GM21529 (cell line): ENCODE measurements at regions not wholly inside any gene's neighbourhood (a gene's known extent, or its start where the extent isn't known, plus 50 kb on each side); places are given as distances from the start of the nearest gene placed in this dataset.
A peak's percentile ranks its signal among the peaks of the same experiment; 100 is the strongest.
"Not testable (repeated sequence)": the region's sequence is repeated elsewhere in the genome, so short reads cannot be mapped to it uniquely, and the experiment has no call there.

ENCODE experiments used
- ATAC-seq: cut with Tn5 transposase; IDR thresholded peaks from one replicate; pipeline ENCODE4 v1.9.1; 2021; ENCODE audit not compliant: unreplicated experiment

DNA sequence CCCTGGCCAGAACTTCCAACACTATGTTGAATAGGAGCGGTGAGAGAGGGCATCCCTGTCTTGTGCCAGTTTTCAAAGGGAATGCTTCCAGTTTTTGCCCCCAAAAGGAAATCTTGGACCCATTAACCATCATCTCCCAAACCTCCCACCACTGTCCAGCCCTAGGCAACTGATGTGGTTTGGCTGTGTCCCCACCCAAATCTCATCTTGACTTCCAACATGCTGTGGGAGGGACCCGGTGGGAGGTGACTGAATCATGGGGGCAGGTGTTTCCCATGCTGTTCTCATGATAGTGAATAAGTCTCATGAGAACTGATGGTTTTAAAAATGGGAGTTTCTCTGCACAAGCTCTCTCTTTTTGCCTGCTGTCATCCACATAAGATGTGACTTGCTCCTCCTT, 119.1 kb upstream of the RMDN2 start:
- not testable (repeated sequence) for ATAC-seq

GRCh38 chr2:37809525-37809924, 115.6 kb upstream of the RMDN2 start:
- no peak for ATAC-seq

DNA sequence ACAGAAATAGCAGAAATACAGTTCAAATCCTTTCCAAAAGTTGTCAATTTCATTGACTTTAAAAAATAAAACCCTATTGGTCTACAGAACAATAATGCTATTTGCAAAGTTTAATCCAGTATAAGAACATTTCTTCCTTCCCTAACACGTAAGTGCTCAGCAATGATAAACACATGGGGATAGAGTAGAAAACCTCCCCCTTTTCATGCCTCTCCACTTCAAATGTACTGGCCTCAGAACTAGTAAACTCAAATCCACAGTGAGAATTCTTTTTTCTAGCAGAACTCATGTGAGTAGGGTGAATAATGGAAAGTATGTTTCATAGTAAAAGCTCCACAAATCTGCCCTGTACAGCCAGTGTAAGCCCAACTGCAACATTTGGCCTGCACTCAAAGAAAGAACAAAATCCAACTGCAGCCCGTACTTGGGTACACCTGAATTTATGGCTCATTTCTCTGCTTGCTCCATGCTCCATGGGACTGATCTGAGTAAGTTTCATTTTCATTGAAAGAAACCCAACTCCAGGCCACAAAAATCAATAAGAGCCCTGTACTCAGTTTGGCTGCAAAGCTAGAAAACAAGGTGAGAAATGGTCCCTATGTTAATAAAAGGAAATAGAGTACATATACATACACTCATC, 115.0 kb upstream of the RMDN2 start:
- ATAC-seq, result no peak

DNA sequence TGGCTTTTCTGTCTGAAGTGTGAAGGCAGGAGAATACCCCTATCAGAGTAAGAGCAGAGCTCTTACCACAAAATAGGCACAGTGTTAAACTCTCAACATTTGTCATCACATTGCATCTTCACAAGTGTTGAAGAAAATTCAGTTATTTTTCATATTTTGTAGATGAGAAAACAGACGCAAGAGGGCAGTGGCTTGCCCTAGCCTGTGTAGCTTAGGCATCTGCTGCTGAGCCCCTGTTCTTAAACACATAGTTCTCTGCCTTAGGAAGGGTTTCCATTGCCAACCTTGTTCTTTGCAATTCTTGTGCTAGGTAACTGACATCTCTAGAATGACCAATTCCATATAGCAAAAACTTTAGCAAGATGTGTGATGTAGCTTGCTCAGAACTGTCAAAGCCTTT, 112.7 kb upstream of the RMDN2 start:
- ATAC-seq, result no peak

- no peak for ATAC-seq
These were observed 112.0 kb upstream of the RMDN2 start for GRCh38 chr2:37812941-37813730.

- no peak for ATAC-seq
These were observed 109.1 kb upstream of the RMDN2 start for GRCh38 chr2:37816036-37816435.

GRCh38 chr2:37816686-37817085, 108.4 kb upstream of the RMDN2 start:
- ATAC-seq, result no peak

DNA sequence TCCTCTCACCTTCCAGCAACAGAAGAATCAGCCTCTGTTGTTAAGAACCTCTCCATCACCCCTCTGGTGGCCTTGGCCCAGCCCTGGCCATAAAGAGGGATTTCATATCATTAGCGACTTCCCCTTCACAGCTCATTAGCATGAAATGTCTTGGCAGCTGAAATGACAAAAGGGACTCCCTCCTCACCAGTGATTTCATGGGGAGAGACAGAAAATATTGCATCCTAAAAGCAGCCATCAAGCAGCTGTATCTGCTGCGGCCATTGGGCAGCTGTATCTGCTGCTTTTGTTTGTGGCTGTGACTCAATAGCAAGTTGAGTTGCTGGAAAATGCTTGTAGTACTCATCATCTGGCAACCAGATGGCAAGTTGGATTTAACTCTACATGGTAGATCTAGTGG, 105.9 kb upstream of the RMDN2 start:
- no peak for ATAC-seq

GRCh38 chr2:37820471-37820986, 104.6 kb upstream of the RMDN2 start:
- ATAC-seq, result no peak

GRCh38 chr2:37825586-37825985, 99.5 kb upstream of the RMDN2 start:
- ATAC-seq, result no peak

DNA sequence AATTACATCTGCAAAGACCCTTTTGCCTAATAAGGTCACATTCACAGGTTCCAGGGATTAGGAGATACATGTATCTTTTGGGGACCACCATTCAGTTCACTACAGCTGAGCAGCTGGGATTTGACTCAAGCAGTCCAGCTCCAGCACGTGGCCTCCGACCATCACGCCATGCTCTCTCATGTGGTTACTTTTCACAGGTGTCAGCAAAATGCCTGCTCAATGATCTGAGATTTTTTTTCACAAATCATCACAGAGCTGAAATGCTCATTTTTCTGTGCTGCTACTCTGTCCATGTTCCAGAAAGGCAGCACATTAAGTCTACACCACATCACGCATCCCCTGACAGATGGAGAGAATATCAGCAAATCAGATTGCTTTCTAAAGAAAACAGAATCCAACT, 98.5 kb upstream of the RMDN2 start:
- ATAC-seq, result no peak

DNA sequence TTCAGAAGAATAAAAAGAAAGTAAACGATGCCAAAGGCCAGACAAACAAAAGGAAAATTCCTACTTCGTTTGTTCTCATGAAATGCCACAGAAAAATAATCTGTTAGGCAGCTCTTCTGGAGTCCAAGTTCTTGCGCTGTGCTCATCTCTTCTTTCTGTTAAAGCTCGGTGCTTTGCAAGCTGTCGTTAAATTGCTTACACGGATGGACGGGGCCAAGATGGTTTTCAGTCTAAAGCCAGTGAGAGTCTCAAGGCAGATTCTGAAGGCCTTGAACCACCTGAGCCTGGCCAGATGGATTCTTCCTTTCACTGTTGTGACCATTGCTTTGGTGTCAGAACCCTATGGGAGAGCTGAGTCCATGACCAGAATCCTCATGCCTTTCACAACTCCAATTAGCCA, 97.6 kb upstream of the RMDN2 start:
- no peak for ATAC-seq

- ATAC-seq, result no peak
These were observed 97.1 kb upstream of the RMDN2 start for GRCh38 chr2:37827911-37828511.

- no peak for ATAC-seq
These were observed 95.9 kb upstream of the RMDN2 start for GRCh38 chr2:37829202-37829601.

- no peak for ATAC-seq
These were observed 95.3 kb upstream of the RMDN2 start for GRCh38 chr2:37829616-37830395.

DNA sequence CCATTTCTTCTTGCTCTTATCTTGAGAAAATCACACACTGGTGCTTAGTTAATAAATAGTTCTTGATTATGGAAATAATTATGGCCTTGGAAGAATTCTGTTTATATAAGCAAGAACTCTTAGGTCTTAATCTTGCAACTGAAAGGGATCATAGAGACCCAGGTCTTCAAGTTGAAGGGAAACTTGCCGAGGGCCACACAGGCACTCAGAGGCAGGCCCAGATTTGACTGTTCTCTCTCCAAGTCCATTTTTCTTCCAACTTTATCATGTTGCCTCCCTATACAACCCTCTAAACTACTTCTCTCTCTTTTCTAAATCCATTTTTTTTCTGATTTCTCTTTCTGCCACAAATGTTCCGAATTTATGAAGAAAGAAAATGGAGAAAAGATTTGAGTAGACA, 94.5 kb upstream of the RMDN2 start:
- ATAC-seq, result no peak

GRCh38 chr2:37831081-37831780, 93.9 kb upstream of the RMDN2 start:
- no peak for ATAC-seq

DNA sequence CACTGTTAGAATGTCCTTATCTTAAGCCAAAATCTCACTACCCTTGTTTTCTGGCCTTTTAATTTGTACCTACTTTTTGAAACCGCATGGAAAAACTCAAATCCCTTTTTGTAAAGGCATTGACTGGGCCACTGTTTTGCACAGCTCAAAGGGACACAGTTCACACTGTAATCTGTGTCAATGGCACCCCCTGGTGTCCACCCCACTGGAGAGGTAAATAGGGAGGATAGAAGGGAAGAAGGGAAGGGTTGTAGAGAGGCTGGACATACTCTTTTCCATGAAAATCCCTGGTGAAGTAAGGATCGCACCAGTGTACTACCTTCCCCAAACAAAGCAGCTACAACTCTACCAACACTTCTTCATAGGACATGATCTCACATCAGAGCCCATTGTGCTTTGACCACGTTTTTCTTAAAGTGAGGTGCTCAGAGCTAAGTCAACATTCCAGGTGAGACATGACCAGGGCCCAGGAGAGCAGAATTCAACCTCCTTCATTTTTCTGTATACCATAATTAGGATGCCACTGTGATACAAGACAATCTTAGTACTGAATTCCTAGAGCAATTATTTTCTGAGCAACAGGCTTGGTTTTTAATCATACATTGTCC, 92.4 kb upstream of the RMDN2 start:
- ATAC-seq, result peak; percentile 72

DNA sequence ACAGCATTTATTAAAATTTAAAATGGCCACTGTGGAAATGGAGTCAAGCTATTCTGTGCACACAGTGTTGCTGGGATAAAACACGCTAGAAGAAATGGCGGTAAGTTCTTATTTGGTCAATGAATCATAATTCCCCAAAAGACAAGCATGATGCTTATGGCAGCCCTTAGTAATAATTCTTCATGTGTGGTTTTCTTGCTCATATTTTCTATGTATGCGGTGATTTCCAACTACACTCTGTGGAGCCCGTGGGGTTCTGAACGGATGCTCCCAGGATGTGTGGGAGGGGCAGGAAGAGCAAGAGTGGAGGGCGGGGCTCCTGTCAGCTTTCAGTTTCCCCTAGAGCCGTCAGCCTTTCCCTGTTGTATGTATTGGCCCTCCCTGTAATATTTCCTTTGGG, 91.7 kb upstream of the RMDN2 start:
- ATAC-seq, result peak; percentile 67

GRCh38 chr2:37836270-37836669, 88.8 kb upstream of the RMDN2 start:
- no peak for ATAC-seq
